ENCODE measurements at regions not wholly inside any gene's neighbourhood (a gene's known extent, or its start where the extent isn't known, plus 50 kb on each side); places are given as distances from the start of the nearest gene placed in this dataset.

DNA sequence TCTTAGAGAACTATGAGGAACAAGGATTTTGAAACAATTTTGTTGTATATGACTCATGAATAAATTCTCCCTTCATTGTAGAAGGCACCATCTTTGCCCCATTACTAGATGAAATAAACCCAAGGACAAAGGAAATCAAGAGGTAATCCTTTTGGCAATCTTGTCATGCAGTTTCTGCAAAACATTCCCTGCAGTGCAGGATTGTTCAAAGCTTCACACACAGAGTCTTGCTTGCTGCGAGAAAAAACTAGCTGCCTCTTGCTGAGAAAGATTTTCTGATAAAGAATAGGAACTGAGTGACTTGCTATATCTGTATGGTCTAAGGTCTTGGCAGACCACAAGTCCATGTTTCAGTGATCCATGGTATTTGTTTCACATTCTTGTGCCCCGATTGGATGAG, 657.4 kb upstream of the ADGRL4 start:
- TF ChIP-seq, protein P1, sequence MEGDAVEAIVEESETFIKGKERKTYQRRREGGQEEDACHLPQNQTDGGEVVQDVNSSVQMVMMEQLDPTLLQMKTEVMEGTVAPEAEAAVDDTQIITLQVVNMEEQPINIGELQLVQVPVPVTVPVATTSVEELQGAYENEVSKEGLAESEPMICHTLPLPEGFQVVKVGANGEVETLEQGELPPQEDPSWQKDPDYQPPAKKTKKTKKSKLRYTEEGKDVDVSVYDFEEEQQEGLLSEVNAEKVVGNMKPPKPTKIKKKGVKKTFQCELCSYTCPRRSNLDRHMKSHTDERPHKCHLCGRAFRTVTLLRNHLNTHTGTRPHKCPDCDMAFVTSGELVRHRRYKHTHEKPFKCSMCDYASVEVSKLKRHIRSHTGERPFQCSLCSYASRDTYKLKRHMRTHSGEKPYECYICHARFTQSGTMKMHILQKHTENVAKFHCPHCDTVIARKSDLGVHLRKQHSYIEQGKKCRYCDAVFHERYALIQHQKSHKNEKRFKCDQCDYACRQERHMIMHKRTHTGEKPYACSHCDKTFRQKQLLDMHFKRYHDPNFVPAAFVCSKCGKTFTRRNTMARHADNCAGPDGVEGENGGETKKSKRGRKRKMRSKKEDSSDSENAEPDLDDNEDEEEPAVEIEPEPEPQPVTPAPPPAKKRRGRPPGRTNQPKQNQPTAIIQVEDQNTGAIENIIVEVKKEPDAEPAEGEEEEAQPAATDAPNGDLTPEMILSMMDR (IDR thresholded peaks at IDR 0.05): no peak
- TF ChIP-seq POLR2A (IDR thresholded peaks at IDR 0.05): no peak

Data from right lobe of liver (tissue), 4 donors.